Loucy (cell line): ENCODE measurements at regions not wholly inside any gene's neighbourhood (a gene's known extent, or its start where the extent isn't known, plus 50 kb on each side); places are given as distances from the start of the nearest gene placed in this dataset.

Source experiments
- CTCF ChIP-seq: fragments of 200-600 bp; sonication (generic); conservative IDR thresholded peaks from 2 replicates; pipeline ENCODE4 v1.5.1; 2014; ENCODE audit warnings: mild to moderate bottlenecking, antibody characterized with exemption, low read length
- EZH2phosphoT487 ChIP-seq: fragments of 200-600 bp; IDR thresholded peaks from 2 replicates; pipeline ENCODE4 v1.6.1; 2018; ENCODE audit warnings: antibody characterized with exemption, mild to moderate bottlenecking, moderate library complexity, borderline replicate concordance

GRCh38 chr4:129897111-129897510 lies 801.2 kb downstream of the C4orf33 start:
- TF ChIP-seq CTCF: no peak
- TF ChIP-seq EZH2phosphoT487: no peak
